GM19351 (cell line): ENCODE measurements at regions not wholly inside any gene's neighbourhood (a gene's known extent, or its start where the extent isn't known, plus 50 kb on each side); places are given as distances from the start of the nearest gene placed in this dataset.
"Not testable (repeated sequence)": the region's sequence is repeated elsewhere in the genome, so short reads cannot be mapped to it uniquely, and the experiment has no call there.

Experiments
- ATAC-seq: cut with Tn5 transposase; IDR thresholded peaks from one replicate; pipeline ENCODE4 v1.9.1; 2021; ENCODE audit warnings: mild to moderate bottlenecking, moderate library complexity; ENCODE audit not compliant: unreplicated experiment

DNA sequence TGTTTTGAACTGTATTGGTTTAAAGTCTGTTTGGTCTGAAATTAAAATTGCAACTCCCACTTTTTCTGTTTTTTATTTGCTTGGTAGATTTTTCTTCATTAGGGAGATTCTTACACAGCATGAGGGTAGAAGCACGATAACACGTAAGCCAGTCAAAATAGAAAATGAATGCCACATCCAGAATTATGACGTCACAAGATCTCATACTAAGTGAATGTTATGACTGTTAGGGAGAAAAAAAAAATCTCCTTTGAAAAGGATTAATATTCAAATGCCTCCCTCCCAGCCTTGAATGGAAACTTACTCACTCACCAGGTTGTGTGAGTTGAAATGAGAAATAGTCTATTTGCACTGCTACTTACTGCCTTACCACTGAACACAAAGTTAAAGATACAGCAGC, 670.8 kb downstream of the TFAP2A start:
- no peak for ATAC-seq

DNA sequence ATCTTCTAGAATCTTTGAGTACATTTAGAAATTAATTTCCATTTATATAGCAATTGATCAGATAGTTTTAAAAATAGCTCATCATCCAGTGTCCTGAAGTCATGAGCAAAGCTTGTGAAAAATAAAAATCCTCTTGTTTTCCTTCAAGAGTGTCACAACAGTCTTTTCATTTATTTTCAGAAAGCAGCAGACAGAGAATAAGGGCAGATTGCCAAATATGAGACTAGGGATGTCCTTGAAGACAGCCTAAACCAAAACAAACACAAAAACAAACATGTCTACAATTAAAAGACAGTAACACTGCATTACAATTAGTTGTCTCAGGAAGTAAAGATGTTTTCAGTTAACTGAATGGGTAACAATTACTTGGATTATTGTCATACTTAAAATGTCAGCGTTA, 682.8 kb downstream of the TFAP2A start:
- ATAC-seq = no peak

DNA sequence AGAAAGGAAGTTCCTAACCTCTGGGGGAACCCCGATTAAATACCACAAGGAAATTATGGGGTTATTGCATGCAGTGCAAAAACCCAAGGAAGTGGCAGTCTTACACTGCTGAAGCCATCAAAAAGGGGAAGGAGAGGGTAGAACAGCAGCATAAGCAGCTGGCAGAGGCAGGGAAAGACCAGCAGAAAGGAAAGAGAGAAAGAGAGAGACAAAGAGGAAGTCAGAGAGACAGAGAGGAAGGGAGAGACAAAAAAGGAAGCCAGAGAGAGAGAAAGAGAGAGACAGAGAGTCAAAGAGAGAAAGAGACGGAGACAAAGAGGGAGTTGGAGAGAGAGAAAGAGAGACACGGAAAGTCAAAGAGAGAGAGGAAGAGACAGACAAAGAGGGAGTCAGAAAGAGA, 689.1 kb downstream of the TFAP2A start:
- ATAC-seq = not testable (repeated sequence)

DNA sequence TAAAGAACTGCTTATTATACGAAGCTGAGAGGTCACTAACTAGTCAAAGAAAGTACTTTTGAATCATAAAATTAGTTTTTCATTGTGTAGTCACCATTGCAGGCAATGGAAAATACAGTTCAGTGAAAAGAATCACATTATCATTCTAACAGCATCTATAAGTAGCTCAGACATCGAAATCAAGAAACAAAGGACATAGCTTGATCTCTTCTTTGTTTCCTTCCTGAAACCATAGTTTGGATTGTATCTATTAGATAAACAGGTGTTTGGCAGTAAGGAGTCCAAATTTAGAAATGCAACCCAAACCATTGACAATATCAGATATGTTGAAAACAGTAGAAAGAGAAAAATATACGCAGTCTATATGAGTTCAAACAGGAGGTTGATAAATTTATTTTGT, 697.3 kb downstream of the TFAP2A start:
- ATAC-seq = no peak

DNA sequence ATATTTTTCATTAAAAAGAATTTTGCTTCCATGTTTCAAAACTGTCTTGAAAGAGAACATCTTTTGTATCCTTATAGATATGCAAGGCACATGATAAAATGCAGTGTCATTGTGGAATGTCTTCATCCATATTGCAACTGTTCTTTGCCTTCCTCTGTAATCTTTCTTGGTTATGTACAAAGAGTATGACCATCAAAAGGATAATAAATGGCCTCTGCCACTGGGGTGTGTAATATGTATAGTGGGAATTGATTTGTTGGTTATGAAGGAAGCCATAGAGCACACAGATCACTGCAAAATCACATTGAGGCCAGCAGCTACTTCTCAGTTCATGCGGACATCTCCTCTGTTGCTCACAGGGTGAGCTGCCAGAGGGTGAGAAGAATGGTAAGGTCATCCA, 703.5 kb downstream of the TFAP2A start:
- ATAC-seq = no peak

DNA sequence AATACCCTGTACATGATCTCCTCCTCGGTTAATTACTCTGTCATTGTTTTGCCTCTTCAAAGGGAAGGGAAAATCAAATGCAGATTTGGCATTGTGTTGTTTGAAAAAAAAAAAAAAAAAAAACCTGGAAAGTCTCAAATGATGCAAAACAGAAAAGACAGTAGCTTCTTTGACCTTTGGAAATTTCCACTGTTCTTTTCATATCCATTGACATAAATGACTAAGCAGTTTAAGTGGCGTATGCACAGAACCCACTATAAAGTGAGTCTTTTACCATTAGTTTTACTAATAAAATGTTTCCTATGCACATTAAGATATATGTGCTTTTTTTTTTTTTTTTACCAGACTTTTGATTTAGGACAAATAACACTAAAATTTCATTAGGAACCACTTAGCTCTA, 704.3 kb downstream of the TFAP2A start:
- ATAC-seq = no peak

DNA sequence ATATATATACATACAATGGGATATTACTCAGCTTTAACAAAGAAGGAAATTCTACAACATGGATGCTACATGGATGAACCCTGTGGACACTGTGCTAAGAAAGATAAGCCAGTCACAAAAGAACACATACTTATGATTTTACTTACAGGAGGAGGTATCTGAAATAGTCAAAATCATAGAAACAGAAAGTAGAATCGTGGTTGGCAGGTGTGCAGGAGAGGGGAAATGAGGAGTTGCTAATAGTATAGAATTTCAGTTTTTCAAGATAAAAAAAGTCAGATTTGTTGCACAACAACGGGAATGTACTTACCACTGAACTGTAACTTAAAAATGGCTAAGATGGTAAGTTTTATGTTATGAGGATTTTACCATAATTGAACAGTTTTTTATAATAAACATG, 706.3 kb downstream of the TFAP2A start:
- no peak for ATAC-seq

DNA sequence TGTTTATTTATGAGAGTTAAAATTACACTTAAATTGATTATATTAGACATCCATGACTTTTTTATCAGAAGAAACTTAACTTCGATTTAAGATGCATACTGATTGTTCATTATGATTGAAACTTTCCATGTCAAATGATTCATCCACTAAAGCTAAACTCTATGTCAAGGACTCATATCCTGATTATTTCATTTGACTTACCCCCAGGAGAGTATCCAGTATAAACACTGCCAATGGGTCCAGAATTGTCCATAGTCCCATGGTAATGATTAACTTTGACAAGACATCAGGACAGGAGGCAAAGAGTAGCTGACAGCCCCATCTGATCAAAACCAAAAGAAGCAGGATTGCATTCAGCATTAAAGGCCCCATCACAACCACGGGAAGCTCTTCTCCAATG, 709.9 kb downstream of the TFAP2A start:
- no peak for ATAC-seq

DNA sequence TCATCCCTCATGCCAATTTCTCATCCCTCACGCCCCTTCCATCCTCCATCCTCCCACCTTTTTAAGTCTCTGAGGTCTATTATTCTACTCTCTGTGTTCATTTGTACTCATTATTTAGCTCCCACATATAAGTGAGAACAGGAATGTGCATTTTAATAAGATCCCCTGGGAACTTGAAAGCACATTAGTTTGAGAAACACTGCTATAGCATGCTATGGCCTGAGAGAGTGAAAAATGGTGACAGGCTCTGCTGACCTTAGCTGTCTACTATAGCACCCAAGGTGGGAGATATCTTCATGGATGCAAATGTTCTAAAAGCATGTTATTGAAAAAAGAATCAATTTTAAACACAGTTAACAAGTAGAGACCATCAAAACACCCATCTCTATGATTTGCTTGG, 712.0 kb downstream of the TFAP2A start:
- no peak for ATAC-seq

DNA sequence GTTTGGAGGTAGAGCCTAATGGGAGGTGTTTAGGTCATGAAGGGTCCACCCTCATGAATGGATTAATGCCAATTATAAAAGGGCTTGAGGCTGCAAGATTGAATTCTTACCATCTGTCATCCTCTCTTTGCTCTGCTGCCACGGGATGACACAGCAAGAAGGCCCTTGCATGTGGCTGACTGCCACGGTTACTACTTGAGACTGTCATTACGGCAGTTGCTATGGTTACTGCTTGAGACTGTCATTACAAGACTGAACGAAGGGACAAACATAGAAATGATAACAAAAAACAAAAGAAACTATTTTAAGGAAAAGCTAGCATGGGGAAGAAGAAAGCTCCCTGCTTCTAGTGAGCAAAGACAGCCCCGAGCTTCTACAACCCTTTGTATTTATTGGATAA, 715.0 kb downstream of the TFAP2A start:
- ATAC-seq = no peak

DNA sequence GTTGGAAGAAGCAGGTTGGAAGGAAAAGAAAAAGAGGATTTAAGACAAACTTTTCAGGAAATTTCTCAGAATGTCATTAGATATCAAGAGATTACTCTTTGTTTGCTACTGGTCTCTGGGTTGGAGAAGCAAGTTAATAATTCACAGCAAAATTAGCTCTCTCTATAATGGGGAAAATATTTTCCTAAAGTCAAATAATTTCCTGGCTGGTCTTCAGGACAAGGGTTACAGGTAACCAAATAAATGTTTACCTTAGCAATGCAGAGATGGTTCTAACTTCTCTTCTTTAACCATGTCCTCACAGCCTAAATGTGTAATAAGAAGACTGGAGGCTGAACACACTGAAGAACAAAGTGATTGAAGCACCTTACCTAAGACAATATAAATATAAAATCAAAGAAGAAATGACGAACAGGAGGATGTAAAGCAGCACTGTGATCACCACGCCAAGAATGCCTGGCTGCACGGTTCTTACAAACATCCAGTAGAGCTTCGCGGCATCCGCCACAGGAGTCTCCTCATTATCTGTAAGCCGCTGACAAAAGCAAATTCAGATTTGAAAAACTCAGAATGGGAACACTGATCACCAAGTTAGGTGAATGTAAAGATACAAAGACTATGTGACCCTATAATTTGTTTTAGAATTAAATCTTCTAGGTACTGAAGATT, 717.5 kb downstream of the TFAP2A start:
- no peak for ATAC-seq

DNA sequence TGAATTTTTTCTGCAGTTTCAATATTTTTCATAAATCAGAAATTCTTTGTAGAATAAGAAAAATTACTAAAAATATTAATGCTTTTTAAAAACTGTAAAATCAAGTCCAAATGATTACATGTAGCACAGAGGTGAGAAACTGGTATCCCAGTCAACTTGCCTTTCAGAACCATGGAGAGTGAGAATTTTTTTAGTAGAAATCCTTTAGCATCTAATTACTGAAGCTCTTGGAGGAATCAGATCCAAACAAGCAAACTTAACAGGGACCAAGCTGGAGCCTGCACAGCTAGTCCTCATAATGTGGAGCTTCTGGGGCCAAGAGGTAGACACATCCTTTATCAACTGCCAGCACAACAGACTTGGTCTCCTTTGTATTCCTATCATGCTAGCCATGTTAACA, 724.5 kb downstream of the TFAP2A start:
- no peak for ATAC-seq

DNA sequence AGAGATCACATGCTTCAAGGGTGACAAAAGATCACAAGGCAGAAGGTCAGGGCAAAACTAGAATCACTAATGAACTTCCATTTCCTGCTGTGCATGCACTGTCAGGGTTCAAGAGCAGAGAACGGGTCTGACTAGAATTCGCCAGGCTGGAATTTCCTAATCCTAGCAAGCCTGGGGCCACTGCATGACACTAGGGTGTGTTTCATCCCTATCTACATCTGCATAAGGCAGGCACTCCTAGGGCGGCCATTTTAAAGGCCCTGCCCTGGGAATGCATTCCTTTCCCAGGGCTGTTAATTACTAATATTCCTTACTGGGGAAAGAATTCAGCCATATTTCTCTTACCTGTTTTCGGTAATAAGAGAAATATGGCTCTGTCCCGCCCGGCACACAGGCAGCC, 734.1 kb downstream of the TFAP2A start:
- ATAC-seq = not testable (repeated sequence)

DNA sequence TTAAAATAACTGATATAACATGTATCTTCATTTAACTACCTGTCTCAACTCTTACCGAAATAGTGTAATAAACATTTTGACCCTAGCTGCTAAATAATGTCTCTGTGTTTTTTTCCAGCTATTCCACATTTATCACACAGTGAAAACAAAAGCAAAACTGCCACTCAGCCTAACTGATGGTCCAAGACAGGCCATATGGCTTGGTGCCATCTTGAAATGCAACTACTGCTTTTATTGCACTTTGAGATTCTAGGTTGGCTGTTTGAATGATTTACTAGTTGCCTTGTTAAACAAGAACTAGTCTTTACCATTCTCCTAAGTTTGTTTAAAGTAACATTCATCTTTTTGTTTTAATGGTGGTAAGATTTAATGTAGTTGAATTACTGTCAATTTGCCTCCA, 739.8 kb downstream of the TFAP2A start:
- ATAC-seq = no peak

DNA sequence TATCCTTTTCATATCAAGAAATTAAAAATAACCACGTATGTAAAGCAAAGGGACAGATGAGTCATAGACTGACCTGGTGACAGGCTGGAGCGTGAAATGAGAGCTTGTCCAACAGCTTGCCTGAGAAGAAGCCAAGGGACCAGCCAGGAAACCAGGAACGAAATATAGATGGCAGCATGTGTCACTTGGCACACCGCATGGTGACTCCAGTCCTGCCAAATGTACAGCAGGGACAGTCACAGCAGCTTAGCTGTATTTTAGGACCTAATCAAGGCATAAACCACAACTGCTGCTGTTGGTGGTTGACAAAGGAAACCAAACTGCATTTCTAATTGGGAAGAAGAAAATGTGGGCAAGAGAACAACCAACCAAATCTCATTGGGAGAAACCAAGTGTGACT, 755.0 kb downstream of the TFAP2A start:
- ATAC-seq = no peak

DNA sequence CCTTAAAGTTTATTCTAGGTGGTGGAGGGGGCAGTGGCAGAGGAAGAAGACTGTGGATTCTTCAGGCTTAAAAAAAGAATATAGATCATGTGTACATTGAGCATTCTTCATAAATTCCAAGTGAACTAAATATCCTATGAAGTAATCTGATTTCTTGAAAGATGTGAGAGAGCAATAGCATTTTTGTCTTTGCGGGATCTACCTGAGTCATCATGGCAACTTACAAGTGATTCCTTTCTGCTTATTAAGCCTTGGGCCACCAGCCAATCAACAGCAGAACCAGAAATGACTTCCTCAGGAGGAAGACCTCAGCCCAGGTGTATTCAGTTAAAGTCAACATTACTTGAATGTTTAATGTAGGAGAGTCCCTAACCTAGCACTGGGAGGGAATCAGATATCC, 756.9 kb downstream of the TFAP2A start:
- ATAC-seq = no peak

DNA sequence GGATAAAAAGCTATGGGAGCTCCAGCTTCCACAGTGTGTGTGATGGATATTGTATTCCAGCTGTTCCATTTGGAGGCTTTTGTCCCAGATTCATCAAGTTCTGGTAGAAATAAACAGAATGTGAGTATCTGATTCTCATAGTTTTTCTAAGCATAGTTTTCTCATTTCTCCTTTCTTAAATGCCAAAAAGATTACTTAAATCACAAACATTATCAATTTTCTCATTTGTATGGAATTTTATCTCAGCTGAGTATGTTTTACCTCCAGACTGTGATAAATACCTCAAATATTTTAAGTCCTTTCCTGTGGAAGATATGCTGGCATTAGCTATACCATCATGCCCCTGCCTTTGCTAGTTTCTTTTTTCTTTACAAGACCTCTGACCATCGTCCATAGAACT, 767.3 kb downstream of the TFAP2A start:
- no peak for ATAC-seq

DNA sequence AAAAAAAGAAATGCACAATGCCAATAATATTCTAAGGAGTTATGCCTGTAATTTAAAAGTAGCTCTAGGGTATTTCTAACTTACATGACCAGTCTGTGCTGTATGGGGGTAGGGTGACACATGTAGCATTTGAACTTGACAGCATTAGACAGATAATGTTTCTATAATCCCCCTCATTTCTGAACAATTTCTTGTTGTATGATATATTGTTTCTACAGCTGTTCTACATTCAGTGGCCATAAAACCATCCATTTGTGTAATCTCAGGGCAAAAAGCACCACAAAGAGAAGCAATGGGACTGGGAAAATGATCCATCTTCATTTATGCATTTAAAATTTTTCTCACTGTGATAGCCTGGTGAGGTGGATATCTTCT, 767.8 kb downstream of the TFAP2A start:
- no peak for ATAC-seq

DNA sequence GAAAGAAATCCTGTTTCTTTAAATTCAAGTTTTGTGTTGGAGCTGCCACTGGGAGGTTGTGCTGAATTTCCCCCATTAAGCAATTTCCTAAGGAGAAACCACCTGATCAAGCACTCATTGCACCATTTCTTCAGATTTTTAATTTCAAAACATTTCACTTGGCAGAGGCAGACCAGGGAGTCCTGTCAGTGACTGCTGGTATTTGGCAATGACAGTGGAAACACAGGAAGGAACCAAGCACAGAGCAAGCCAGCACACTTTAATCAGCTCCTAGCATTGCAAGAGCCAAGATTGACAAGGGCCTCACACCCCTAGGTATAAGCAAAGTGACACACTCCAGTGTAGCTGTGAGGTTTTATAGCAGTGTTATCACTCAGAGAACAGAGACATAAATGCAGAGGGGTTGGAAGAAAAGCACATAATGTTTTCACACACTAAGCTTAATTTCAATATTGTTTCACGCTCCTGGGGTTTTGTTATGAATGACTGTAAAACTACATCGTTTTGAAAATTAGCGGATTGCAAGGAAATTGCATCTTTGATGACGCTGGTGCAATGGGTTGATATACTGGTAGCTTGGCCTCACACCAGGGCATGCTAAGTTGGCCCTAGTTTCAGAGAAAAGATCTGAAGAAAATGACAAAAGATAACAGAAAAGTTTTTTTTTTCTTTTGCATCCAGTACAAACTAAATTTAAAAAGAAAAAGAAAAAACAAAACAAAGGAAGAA, 768.4 kb downstream of the TFAP2A start:
- ATAC-seq = no peak

DNA sequence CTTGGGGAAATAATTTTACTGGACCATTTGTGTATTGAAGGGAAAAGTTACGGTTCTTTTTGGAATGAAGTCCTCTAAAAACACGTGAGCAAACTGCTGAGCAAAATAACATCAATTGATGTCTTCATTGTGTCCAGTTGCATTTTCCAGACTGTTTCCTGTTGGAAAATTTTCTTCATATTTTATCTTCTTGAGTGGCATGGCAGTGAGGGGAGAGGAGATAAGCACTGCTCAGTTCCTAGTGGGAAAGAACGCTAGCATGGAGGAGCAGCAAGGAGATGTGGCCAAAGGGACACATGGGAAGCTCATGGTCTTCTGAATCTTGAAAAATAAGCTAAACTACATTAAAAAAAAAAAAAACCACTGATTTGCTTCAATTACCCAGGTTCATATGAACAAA, 776.0 kb downstream of the TFAP2A start:
- no peak for ATAC-seq

DNA sequence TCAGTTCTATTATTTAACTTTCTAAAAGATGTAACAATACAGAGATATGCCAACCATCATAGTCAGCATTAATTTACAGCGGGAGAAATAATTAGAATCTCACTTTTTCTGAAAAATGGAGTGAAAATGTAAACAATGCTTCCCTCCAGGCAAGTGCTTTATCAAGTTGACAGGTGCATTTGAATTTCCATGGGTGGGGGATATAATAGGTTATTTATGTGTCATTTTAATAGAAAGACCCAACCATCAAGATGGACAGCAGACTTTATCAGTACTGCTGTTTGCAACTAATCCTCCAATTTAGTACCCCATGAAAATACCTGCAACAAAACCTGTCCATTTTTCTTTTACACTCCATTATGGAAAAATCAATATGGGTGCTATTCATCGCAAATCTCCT, 780.1 kb downstream of the TFAP2A start:
- ATAC-seq = no peak

DNA sequence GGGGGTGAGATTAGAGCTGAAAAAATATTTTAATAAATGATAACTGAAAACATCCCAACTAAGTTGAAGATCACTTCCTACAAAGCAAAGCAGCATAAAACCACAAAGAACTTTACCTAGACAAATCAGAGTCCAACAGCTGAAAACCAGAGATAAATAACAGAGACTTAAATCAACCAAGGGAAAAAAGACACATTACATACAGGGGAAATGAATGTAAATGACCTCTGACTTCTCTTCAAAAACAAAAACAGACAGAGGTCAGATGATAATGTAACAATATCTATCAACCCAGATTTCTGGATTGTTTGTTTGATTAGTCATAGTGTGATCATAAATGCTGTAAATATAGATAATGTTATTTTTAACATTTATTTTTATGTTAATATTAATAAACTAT, 782.8 kb downstream of the TFAP2A start:
- no peak for ATAC-seq

DNA sequence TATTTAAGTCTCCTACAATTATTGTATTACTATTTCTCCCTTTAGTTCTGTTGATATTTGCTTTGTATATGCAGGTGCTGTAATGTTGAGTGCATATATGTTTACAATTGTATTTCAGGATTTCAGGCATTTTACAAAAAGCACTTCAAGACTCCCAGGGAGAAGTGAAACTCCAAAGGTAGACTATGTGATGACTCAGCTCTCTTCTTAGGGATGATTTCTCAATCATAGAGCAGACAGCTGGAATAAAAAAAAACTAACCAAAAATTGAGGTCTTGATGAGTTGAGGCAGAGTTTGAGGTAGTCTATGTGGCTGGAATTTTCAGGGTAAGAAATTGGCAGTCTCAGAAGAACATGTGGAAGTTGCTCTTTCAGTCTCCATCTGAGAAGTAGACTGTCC, 786.1 kb downstream of the TFAP2A start:
- ATAC-seq = no peak
